GM13977 (cell line): ENCODE measurements at regions not wholly inside any gene's neighbourhood (a gene's known extent, or its start where the extent isn't known, plus 50 kb on each side); places are given as distances from the start of the nearest gene placed in this dataset.

Experiments used
- DNase-seq: peaks from one replicate; pipeline ENCODE4 v3.0.0; 2012; ENCODE audit warnings: low spot score
- in situ Hi-C: fragments of 300-500 bp; cut with MboI; formaldehyde crosslinking; loops from one replicate; pipeline ENCODE4 v1.12.0; 2022; ENCODE audit warnings: low sequenced_read_pairs, low pct_unique_long_range_greater_than_20kb, mixed read lengths, inconsistent platforms; ENCODE audit not compliant: unreplicated experiment
- TF ChIP-seq, protein P1 (sequence below): IDR thresholded peaks from 2 replicates; pipeline ENCODE4 v1.5.1; 2012; ENCODE audit warnings: mild to moderate bottlenecking, control low read depth; ENCODE audit not compliant: insufficient read depth; ENCODE audit errors: extremely low read depth, missing control alignments

GRCh38 chr21:28111151-28111619 is 881.5 kb downstream of the LTN1 start:
- DNase-seq: no peak
- in situ Hi-C loops: no loop called here
- TF ChIP-seq, protein P1, sequence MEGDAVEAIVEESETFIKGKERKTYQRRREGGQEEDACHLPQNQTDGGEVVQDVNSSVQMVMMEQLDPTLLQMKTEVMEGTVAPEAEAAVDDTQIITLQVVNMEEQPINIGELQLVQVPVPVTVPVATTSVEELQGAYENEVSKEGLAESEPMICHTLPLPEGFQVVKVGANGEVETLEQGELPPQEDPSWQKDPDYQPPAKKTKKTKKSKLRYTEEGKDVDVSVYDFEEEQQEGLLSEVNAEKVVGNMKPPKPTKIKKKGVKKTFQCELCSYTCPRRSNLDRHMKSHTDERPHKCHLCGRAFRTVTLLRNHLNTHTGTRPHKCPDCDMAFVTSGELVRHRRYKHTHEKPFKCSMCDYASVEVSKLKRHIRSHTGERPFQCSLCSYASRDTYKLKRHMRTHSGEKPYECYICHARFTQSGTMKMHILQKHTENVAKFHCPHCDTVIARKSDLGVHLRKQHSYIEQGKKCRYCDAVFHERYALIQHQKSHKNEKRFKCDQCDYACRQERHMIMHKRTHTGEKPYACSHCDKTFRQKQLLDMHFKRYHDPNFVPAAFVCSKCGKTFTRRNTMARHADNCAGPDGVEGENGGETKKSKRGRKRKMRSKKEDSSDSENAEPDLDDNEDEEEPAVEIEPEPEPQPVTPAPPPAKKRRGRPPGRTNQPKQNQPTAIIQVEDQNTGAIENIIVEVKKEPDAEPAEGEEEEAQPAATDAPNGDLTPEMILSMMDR: no peak

- no peak for DNase-seq
- TF ChIP-seq, protein P1: no peak
- in situ Hi-C loops: no loop called here
Observed at GRCh38 chr21:28110716-28111115, 882.0 kb downstream of the LTN1 start.

- TF ChIP-seq, protein P1: no peak
- in situ Hi-C loops: no loop called here
- DNase-seq: no peak
Observed at GRCh38 chr21:28110074-28110473, 882.6 kb downstream of the LTN1 start.

GRCh38 chr21:28106370-28106890 is 886.2 kb downstream of the LTN1 start:
- in situ Hi-C loops: no loop called here
- DNase-seq: no peak

GRCh38 chr21:28104346-28104745 is 888.3 kb downstream of the LTN1 start:
- DNase-seq: no peak
- in situ Hi-C loops: no loop called here
- TF ChIP-seq, protein P1: no peak

More at GRCh38 chr21:28106370-28106890, 886.2 kb downstream of the LTN1 start:
- TF ChIP-seq, protein P1: no peak

GRCh38 chr21:28100366-28100765 is 892.3 kb downstream of the LTN1 start:
- in situ Hi-C loops: no loop called here
- TF ChIP-seq, protein P1: no peak
- no peak for DNase-seq
